Neural cell (in vitro differentiated cells): ENCODE measurements at regions not wholly inside any gene's neighbourhood (a gene's known extent, or its start where the extent isn't known, plus 50 kb on each side); places are given as distances from the start of the nearest gene placed in this dataset.

Source experiments
- H2AFZ ChIP-seq: fragments of 200-600, 300-800 bp; sonication (generic), shearing (Covaris generic); 2 replicates; pipeline ENCODE4 v1.6.0; 2014; ENCODE audit warnings: low read depth, mild to moderate bottlenecking, antibody characterized with exemption, low read length, moderate library complexity
- H3F3A ChIP-seq: fragments of 200-600 bp; shearing (Covaris generic); 2 replicates; pipeline ENCODE4 v1.6.1; 2016; ENCODE audit warnings: mild to moderate bottlenecking, moderate library complexity, mixed read lengths, antibody characterized with exemption, low read length; ENCODE audit not compliant: insufficient read depth, poor library complexity, severe bottlenecking
- H3K27ac ChIP-seq: fragments of 200-600, 300-800 bp; sonication (generic), shearing (Covaris generic); 2 replicates; pipeline ENCODE4 v1.5.1; 2014; ENCODE audit warnings: mild to moderate bottlenecking, low read length, moderate library complexity
- H3K27me3 ChIP-seq: fragments of 300-800, 200-600 bp; sonication (generic), shearing (Covaris generic); 2 replicates; pipeline ENCODE4 v1.6.0; 2014; ENCODE audit warnings: mild to moderate bottlenecking, low read depth, low read length, moderate library complexity; ENCODE audit not compliant: insufficient read depth
- H3K36me3 ChIP-seq: fragments of 300-800, 200-600 bp; sonication (generic), shearing (Covaris generic); 2 replicates; pipeline ENCODE4 v1.5.1; 2014; ENCODE audit warnings: mild to moderate bottlenecking, antibody characterized with exemption, low read length, moderate library complexity; ENCODE audit not compliant: insufficient read depth
- H3K4me2 ChIP-seq: fragments of 300-800, 200-600 bp; sonication (generic), shearing (Covaris generic); 2 replicates; pipeline ENCODE4 v1.6.0; 2014; ENCODE audit warnings: mild to moderate bottlenecking, low read length
- H3K4me3 ChIP-seq: fragments of 300-800, 200-600 bp; sonication (generic), shearing (Covaris generic); 2 replicates; pipeline ENCODE4 v1.5.1; 2014; ENCODE audit warnings: mild to moderate bottlenecking, low read length, moderate library complexity
- H3K79me2 ChIP-seq: fragments of 200-600 bp; shearing (Covaris generic); replicated peaks from 2 replicates; pipeline ENCODE4 v1.6.0; 2014; ENCODE audit warnings: mild to moderate bottlenecking, low read length, moderate library complexity; ENCODE audit not compliant: insufficient read depth
- H3K9ac ChIP-seq: fragments of 300-800, 200-600 bp; sonication (generic), shearing (Covaris generic); 2 replicates; pipeline ENCODE4 v1.6.1; 2016; ENCODE audit warnings: mild to moderate bottlenecking, low read length, mixed read lengths
- H3K9me2 ChIP-seq: fragments of 200-600 bp; shearing (Covaris generic); 2 replicates; pipeline ENCODE4 v1.6.1; 2016; ENCODE audit warnings: mild to moderate bottlenecking, low read length, mixed read lengths; ENCODE audit not compliant: insufficient read depth
- H3K9me3 ChIP-seq: fragments of 200-600, 300-800 bp; sonication (generic), shearing (Covaris generic); 2 replicates; pipeline ENCODE4 v1.6.1; 2016; ENCODE audit warnings: mild to moderate bottlenecking, mixed run types, low read length, moderate library complexity, mixed read lengths
- H4K20me1 ChIP-seq: fragments of 200-600 bp; shearing (Covaris generic); 2 replicates; pipeline ENCODE4 v1.6.1; 2016; ENCODE audit warnings: mild to moderate bottlenecking, mixed run types; ENCODE audit not compliant: insufficient read depth
- CTCF ChIP-seq: fragments of 450-650 bp; IDR thresholded peaks from 2 replicates; pipeline ENCODE4 v1.5.1; 2014; ENCODE audit warnings: antibody characterized with exemption, mild to moderate bottlenecking, moderate library complexity; ENCODE audit not compliant: poor library complexity, severe bottlenecking
- EP300 ChIP-seq: fragments of 450-650 bp; conservative IDR thresholded peaks from 2 replicates; pipeline ENCODE4 v1.6.1; 2014; ENCODE audit warnings: antibody characterized with exemption, mild to moderate bottlenecking, moderate library complexity; ENCODE audit not compliant: poor library complexity, severe bottlenecking
- EZH2 ChIP-seq: fragments of 200-600, 300-800 bp; shearing (Covaris generic), sonication (generic); IDR thresholded peaks from 2 replicates; pipeline ENCODE4 v1.6.1; 2014; ENCODE audit warnings: antibody characterized with exemption, low read length, borderline replicate concordance, mild to moderate bottlenecking; ENCODE audit not compliant: insufficient read depth, poor library complexity, severe bottlenecking
- MXI1 ChIP-seq: fragments of 450-650 bp; conservative IDR thresholded peaks from 2 replicates; pipeline ENCODE4 v1.6.1; 2014; ENCODE audit warnings: antibody characterized with exemption, mild to moderate bottlenecking; ENCODE audit not compliant: poor library complexity, severe bottlenecking
- POLR2AphosphoS5 ChIP-seq: IDR thresholded peaks from 2 replicates; pipeline ENCODE4 v1.6.1; 2012
- RAD21 ChIP-seq: fragments of 450-650 bp; conservative IDR thresholded peaks from 2 replicates; pipeline ENCODE4 v1.6.1; 2014; ENCODE audit warnings: antibody characterized with exemption, mild to moderate bottlenecking, moderate library complexity
- SMC3 ChIP-seq: fragments of 450-650 bp; conservative IDR thresholded peaks from 2 replicates; pipeline ENCODE4 v1.6.1; 2014; ENCODE audit warnings: antibody characterized with exemption, mild to moderate bottlenecking, moderate library complexity; ENCODE audit not compliant: poor library complexity
- TAF1 ChIP-seq: IDR thresholded peaks from 2 replicates; pipeline ENCODE4 v1.6.1; 2012; ENCODE audit warnings: low read depth
- TF ChIP-seq, protein P1 (sequence below): IDR thresholded peaks from 2 replicates; pipeline ENCODE4 v1.6.1; 2012; ENCODE audit warnings: borderline replicate concordance

DNA sequence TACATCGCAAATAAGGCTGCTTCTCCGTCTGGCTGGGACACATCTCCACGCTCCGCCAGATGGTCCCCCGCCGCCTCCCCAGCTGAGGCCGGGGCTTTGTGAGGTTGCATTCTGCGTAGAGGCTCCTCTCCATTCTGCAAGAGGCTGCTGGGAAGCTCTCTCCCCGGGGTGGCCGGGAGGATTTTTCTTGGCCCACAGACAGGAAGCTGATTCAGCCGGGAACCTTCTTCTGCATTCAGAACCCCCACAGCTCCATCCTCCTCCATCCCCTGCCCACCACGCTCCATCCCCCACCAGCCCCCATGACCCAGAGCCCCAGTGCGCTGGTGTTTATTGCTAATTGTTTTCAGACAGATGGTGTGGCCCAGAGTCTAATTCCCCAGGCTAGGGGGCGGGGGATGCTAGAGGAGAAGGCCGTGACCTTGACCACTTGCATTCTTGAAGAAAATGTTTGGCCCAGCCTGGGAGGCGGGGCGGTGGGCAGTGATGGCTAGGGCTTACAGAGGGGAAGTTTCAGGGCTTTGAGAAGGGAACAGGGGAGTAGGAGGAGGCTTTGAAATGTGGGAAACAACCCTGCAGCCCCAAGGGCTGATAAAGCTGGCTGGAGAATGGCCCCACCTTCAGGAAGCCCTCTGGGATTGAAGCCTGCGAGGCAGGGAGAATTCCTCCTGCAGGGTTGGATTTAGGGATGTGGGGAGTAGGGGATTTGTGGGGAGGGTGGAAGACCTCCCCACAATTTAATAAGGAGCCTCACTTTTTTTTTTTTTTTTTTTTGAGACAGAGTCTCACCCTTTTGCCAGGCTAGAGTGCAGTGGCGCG is 88.5 kb upstream of the NCOR2 start:
- H3K4me3 ChIP-seq = no peak overlapping the region
- no peaks in the 10 kb centered on the region for H3K79me2 ChIP-seq
- no peaks in the 10 kb centered on the region for H3F3A ChIP-seq
- no peak overlapping the region for H3K4me2 ChIP-seq
- no peak overlapping the region for H2AFZ ChIP-seq
- H4K20me1 ChIP-seq = no peaks in the 10 kb centered on the region
- H3K27ac ChIP-seq = no peak overlapping the region
- no peaks in the 10 kb centered on the region for H3K36me3 ChIP-seq
- H3K9ac ChIP-seq = no peak overlapping the region
- no peaks in the 10 kb centered on the region for H3K27me3 ChIP-seq
- no peaks in the 10 kb centered on the region for H3K9me3 ChIP-seq
- no peaks in the 10 kb centered on the region for H3K9me2 ChIP-seq
- no peak for TF ChIP-seq POLR2AphosphoS5
- TF ChIP-seq EZH2 = no peak
- no peak for TF ChIP-seq TAF1
- TF ChIP-seq, protein P1, sequence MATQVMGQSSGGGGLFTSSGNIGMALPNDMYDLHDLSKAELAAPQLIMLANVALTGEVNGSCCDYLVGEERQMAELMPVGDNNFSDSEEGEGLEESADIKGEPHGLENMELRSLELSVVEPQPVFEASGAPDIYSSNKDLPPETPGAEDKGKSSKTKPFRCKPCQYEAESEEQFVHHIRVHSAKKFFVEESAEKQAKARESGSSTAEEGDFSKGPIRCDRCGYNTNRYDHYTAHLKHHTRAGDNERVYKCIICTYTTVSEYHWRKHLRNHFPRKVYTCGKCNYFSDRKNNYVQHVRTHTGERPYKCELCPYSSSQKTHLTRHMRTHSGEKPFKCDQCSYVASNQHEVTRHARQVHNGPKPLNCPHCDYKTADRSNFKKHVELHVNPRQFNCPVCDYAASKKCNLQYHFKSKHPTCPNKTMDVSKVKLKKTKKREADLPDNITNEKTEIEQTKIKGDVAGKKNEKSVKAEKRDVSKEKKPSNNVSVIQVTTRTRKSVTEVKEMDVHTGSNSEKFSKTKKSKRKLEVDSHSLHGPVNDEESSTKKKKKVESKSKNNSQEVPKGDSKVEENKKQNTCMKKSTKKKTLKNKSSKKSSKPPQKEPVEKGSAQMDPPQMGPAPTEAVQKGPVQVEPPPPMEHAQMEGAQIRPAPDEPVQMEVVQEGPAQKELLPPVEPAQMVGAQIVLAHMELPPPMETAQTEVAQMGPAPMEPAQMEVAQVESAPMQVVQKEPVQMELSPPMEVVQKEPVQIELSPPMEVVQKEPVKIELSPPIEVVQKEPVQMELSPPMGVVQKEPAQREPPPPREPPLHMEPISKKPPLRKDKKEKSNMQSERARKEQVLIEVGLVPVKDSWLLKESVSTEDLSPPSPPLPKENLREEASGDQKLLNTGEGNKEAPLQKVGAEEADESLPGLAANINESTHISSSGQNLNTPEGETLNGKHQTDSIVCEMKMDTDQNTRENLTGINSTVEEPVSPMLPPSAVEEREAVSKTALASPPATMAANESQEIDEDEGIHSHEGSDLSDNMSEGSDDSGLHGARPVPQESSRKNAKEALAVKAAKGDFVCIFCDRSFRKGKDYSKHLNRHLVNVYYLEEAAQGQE = no peak
- TF ChIP-seq RAD21 = no peak
- TF ChIP-seq MXI1 = no peak
- no peak for TF ChIP-seq EP300
- TF ChIP-seq SMC3 = no peak
- TF ChIP-seq CTCF = no peak

DNA sequence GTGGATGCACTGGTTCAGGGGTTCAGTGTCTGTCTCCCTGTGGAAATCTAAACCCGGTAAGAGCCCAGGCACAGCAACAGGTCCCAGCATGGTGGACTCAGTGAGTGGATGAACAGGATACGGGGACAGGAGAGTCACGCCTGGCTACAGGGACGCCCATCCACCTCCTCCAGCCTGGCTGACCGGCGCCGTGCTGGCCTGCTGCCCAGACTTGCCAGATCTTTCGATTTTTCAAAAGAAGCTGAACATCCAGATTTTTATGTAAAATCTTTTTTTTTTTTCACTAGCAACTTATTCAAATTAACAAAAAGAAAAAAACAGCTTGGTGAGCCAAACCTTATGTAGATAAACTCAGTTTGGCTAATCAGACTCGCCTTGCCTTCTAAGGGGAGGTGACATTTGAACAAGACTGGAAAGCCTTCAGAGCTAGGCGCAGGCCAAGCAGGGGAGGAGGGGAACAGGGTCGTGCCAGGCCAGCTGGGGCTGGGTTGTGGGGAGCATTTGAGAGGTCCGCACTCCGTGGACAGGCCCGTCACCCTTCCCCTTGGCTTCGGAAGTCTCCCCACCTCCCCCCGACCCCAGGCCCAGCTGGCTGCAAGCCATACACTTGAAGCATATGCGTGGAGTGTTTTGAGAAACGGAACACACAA is 87.8 kb upstream of the NCOR2 start:
- no peaks in the 10 kb centered on the region for H4K20me1 ChIP-seq
- H3K9me2 ChIP-seq = no peaks in the 10 kb centered on the region
- no peak overlapping the region for H3K9ac ChIP-seq
- H3K4me3 ChIP-seq = no peak overlapping the region
- no peak overlapping the region for H3K4me2 ChIP-seq
- TF ChIP-seq MXI1 = no peak
- no peak for TF ChIP-seq SMC3
- TF ChIP-seq, protein P1 = no peak
- no peak for TF ChIP-seq EZH2
- no peak for TF ChIP-seq EP300
- no peak for TF ChIP-seq RAD21
- TF ChIP-seq POLR2AphosphoS5 = no peak
- no peak for TF ChIP-seq CTCF
- no peak for TF ChIP-seq TAF1
- H3F3A ChIP-seq = no peaks in the 10 kb centered on the region
- H3K27me3 ChIP-seq = no peaks in the 10 kb centered on the region
- no peaks in the 10 kb centered on the region for H3K9me3 ChIP-seq
- no peaks in the 10 kb centered on the region for H3K79me2 ChIP-seq
- H3K27ac ChIP-seq = no peak overlapping the region
- no peaks in the 10 kb centered on the region for H3K36me3 ChIP-seq
- H2AFZ ChIP-seq = no peak overlapping the region
